ENCODE measurements at regions not wholly inside any gene's neighbourhood (a gene's known extent, or its start where the extent isn't known, plus 50 kb on each side); places are given as distances from the start of the nearest gene placed in this dataset.

DNA sequence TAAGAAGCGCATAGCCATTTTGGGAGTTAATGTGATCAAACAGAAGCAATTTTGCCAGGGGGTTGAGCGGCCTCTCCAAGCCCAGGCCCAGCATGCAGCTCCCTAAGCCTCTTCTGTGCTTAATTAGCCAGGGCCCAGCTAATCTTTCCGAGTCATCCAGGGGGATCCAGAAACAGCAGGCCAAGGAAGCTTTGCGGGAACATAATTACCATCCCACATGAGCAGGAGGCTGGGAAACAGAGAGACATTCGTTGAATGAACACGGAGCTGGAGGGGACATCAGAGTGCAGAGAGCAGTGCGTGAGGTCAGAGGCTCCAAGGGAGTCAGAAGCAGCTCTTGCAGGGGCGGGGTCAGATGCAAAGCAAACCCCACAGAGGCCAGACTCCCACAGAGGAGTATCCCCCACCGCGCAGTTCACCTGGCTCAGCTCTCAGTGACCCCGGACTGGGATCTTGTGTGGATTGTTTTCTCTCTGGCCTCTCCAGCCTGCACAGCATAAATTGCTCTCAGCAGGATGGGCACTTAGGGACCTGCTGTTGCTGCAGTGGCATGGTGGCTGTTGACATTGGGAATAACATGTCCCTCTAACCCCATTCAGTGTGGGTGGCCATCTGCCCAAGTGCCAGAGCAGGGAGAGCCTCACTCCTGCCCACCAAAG lies 657.4 kb downstream of the AJAP1 start:
- no peak for DNase-seq

- no peak for DNase-seq
Observed at GRCh38 chr1:5311147-5311546, 656.7 kb downstream of the AJAP1 start.

- no peak for DNase-seq
Observed at GRCh38 chr1:5308249-5308648, 653.8 kb downstream of the AJAP1 start.

DNA sequence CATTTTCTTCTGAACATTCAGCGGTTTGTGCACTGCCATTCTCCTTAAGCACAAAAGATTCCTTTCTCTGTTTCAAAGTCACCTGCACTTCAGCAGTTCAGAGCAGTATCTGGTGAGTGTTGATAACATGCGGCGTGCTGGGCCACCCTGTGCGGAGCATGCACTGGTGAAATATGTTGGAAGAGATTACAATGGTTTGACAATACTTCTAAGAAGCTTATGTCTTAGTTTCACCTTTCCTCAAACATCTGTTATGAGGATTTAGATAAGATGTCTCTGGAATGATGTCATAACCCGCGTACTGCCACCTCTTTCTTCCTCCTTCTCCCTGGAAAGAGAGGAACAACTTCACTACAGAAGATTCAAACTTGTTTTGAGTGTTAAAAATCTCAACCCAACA lies 650.3 kb downstream of the AJAP1 start:
- no peak for DNase-seq

GRCh38 chr1:5298376-5298775 lies 644.0 kb downstream of the AJAP1 start:
- DNase-seq = no peak

DNA sequence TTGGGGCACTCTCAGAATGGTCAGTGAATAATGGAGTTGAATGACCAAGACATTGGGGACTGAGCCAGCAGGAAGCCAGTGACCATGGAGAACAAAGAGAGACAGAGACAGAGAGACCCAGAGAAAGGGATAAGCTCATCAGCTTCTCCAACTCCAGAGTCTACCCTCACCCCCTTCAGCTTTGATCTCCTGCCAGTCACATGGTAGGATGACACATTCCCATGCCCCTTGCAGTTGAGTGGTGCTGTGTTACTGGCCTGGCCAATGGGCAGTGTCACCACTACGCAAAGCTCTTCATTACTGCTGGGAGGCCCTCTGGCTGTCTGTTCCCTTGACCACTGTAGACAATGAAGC lies 643.5 kb downstream of the AJAP1 start:
- DNase-seq = no peak

- DNase-seq = no peak
Observed at GRCh38 chr1:5297180-5297885, 642.9 kb downstream of the AJAP1 start.

GRCh38 chr1:5296557-5297179 lies 642.3 kb downstream of the AJAP1 start:
- DNase-seq = no peak

- DNase-seq = no peak
Observed at GRCh38 chr1:5296095-5296494, 641.7 kb downstream of the AJAP1 start.

GRCh38 chr1:5291889-5292288 lies 637.5 kb downstream of the AJAP1 start:
- DNase-seq = no peak

DNA sequence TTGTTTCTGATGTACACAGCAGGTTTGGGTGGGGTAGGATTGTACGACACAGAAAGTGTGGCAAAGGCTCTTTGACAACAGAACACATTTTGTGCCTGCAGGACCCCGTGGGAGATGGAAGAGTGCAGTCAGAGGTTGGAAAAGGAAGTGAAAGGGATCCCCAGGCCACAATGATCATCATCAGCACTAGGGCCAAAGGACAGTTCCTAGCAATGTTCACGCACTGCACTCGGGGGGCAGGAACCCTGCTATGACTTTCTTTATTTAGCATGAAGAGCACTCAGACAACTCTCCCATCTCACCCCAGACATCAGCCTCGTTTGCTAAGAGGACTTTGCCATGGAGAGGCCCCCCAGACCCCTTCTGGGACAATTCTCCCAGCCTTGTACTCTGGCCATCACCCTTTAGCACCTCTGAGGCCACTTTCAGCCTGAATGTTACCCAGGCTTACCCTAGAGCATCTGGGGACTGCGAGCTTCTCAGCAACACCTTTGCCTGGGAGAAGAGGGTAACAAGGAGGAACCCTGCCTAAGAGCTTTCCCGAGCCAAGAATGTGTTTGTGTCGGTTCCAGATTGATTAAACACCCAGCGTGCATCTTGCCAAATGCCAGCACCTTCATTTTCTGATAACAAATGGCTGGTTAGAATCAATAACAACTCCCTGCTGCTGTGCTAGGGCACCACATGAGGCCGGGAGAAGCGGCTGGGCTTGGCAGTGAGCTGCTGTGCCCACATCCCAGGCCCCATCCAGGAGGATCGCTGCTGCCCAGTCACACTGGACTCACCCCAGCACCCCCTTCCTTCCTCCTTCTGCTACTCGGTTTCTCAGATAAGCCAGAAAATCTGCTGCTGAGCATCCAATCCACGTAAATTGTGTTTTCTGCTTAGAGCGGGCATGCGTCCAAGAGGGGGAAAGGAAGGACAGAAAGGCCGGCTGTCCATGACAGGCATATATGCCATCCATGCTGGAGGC lies 633.1 kb downstream of the AJAP1 start:
- DNase-seq = no peak

DNA sequence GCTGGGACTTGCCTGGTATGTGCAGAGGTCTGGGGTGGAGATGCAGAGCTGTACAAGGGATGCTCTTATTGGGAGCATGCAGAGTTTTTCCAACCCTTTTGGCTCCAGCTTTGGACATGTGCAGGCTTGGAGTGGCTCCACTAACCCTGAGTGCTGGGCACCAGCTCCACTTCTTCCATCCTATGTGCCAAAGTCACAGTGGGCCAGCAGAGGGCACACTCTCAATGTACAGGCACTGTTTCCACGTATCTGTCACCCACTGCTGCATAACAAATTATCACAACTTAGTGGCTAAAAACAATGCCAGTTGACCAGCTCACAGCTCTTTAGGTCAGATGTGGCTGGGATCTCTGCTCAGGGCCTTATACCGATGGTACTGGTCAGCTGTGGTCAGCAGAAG lies 631.8 kb downstream of the AJAP1 start:
- peak; percentile 8 for DNase-seq

DNA sequence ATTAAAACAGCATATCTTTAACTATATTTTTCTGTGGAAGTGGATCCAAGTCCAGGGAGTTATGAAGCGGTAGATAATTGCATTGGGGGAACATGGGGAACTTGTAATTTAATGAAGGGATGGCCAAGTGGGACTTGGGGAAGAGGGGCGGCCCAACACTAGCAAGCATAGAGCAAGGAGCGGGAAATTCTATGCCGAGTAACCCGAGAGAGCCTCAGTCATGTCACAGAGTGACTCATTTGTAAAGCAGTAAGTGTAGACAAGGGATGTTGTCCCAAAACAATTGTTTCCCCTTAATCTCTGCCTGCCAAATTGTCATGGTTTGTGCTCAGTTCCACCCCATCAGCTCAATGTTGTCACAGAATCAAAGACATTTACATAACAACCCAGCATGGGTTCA lies 620.1 kb downstream of the AJAP1 start:
- DNase-seq = no peak

DNA sequence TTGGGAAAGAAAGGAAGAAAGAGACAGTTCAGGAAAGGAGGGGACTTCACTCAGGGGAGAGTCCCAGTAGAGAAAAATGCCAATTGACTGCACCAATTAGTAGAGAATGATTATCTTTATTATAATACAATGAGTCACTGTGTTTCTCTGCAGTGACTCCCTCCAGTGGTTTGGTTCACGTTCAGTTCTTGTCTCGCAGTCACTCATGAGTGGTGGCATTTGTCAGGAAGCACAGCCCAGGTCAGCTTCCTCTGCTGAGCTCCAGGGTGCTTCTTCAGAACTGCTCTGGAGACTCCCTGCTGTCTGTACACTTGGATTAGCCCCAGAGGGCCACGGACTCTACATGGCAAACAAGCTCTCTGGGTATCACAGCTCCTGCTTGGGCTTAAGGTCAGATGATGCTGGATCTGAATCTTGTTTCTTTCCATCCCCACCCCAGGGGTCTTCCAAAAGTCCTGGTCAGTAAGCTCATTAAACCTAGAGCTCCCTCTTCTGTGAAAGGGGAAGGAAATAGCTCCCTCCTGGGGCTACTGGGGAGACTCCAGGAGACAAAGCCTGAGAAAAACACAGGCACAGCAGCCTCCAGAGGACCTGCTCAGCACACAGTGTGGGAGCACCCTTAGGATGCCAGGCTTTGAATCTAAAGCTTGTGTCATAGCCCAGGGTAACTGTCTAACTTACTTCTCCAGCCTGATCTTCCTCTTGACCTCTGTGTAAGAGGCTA lies 619.0 kb downstream of the AJAP1 start:
- no peak for DNase-seq

DNA sequence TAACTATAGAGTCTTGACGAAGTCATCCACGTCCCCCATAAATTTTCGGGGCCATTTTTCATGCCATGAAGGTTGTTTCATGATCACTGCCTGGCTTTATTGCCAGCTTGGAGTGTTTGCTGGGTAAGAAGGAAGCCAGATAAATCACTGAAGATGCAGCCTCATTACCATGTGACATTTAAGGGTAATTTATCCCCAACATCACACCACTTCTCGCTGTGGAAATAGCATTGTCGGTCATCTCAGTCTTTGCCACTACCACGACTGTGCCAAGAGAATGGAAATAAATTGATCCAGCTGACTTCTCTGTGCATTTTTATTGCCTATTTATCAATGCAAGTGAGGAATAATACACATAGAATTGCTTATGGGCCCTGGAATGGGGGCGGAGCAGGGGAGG lies 617.9 kb downstream of the AJAP1 start:
- no peak for DNase-seq

DNA sequence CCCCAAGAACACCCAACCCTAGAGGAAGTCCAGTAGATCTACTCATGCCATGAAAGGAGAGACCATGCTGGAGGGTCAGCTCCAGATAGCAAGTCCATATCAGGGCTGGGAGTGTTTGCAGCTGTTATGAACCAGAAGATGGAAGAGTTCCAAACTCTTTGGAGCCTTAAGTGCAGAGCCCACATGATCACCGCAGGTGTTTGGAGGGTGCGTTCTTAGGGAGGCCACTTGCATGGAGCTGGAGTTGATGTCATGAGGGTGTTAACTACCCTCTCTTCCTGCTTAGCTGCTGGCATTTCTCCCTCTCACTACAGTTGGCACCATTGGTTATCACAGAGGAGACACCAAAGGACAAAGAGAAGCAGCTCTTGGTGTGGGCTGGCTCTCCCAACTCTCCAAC lies 616.9 kb downstream of the AJAP1 start:
- DNase-seq = no peak

GRCh38 chr1:5269901-5270300 lies 615.5 kb downstream of the AJAP1 start:
- no peak for DNase-seq

DNA sequence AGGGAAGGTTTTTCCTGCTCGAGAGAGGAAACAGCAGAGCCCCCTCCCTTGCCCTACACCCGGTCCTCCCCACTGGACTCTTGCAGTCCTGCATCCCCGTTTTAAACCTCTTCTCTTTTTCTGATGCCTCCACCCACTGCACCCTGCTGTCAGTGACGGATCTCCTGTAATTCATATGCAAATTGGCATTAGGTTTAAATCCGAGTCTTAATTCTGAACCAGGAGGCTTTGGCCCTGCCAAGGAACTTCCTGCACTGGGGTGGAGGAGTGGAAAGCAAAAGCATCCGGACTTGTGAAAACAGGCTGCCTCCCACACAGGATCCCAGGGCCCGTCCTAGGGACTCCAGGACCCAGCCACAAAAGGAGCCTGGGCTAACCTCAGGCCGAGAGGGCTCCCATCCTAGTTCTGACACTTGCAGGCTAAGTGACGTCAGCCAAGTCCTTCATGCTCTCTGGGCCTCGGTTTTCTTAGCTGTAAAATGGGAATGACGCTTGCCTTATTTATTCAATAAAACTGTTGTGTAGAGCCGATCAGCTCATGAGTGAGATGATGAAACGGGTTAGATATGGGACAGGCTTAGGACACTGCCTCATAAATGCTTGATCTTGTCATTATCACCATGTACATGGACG lies 613.3 kb downstream of the AJAP1 start:
- no peak for DNase-seq

DNA sequence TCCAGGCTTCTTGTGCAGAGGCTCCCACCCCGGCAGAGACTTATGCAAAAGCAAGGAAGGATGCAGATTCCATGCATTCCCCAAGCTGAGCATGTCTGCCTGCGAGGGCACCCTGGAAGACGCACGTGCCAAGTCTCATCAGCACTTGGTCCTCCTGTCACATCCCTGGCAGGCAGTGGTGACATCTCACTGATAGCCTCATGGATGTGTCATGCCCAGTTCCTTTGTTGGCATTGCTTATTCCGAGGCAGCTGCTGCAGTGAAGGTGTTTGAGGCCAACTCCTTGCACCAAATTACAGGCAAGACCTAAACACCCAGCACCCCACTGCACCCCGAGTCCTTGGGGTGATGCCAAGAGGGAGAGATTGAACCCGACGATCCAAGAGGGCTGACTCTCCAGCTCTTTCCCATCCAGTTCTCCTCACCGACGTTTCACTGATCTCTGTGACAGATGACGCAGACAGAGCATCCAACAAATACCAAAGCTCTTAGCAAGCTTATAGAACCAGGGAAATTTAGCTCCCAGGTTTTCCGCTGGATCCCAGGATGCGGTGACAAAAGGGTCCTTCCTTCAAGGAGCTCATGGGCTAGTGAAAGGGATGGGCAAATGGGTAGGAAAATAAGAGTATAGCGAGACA lies 611.1 kb downstream of the AJAP1 start:
- no peak for DNase-seq

GRCh38 chr1:5264476-5264875 lies 610.1 kb downstream of the AJAP1 start:
- no peak for DNase-seq

DNA sequence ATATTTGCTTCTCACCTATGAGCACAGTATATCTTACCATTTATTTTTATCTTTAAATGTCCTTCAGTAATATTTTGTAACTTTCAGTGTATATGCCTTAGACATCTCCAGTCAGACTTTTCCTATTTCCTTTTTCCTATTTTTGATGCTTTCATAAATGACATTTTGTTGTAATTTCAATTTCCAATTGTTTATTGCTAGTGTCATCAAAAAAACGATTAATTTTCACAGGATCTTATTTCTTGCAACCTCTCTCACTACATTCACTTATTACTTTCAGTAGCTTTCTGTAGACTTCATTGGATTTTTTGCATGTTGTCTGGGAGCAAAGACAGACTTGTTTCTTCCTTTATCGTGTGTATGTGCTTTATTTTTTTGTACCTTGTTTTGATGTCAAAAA lies 602.4 kb downstream of the AJAP1 start:
- no peak for DNase-seq

DNA sequence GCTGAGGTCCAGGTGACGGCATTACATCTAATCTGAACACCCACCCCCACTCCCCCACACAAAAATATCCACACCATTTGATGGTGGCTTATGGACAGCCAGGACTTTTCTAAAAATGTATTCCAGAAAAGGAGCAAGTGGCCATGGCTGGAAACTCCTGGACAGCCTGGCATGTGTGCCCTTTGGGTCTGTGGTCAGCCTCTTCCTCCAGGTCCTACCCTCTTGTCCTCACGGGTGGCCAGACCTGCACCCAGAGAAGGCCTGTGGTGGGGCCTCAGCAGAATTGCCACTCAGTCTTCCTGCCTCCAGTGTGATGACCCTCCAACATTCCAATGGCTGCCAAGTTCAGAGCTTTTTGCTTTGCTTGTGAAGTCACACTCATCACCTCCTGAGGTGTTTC lies 600.6 kb downstream of the AJAP1 start:
- DNase-seq = no peak

Measured in hematopoietic multipotent progenitor cell treated with erythropoietin and hydrocortisone succinate and interleukin-3 and kit ligand, for 4 days (in vitro differentiated cells).